ENCODE measurements at regions not wholly inside any gene's neighbourhood (a gene's known extent, or its start where the extent isn't known, plus 50 kb on each side); places are given as distances from the start of the nearest gene placed in this dataset.

DNA sequence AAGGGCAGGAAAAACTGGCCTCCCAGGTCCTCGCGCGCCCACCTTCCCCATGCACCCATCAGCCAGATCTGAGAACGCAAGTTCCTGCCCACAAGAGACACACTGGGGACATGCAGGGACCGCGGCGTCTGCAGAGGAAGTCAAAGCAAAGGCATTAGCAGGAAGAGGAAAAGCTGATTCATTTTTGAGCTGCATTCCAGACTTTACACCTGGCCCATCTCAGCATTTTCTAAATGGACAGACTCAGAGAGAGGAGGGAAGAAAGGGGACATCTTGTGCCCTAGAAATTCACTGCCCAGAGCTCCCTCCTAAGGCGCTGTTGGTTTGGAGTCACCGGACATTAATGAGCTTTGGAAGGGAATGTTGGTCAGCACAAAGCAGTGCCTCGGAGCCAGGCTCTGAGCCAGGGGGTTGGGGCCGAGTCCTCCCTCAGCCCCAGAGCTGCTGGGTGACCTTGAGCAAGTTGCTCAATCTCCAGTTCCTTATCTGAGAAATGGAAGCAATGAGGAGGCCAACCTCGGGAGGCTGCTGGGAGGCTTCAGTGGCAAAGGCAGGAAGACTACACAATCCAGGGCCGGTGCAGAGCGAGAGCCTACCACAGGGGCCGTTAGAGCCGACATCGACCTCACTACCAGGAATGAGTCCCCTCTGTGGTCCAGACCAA, 150.5 kb upstream of the IQSEC1 start:
- DNase-seq: no peak

- no peak for DNase-seq
Observed at GRCh38 chr3:13222891-13223573, 149.8 kb upstream of the IQSEC1 start.

DNA sequence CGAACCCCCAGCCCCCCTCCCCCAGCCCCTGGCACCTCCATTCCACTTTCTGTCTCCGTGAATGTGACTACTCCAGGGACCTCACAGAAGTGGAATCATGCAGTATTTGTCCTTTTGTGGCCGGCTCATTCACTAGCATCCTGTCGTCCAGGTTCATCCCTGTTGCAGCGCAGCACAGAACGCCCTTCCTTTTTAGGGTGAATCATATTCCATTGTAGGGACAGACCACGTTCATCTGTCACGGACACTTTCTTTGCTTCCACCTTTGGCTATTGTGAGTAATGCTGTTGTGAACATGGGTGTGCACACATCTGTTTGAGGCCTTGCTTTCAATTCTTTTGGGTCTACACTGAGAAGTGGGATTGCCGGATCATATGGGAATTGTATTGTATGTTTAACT, 148.9 kb upstream of the IQSEC1 start:
- DNase-seq: no peak

GRCh38 chr3:13221491-13222061, 148.3 kb upstream of the IQSEC1 start:
- DNase-seq: no peak

DNA sequence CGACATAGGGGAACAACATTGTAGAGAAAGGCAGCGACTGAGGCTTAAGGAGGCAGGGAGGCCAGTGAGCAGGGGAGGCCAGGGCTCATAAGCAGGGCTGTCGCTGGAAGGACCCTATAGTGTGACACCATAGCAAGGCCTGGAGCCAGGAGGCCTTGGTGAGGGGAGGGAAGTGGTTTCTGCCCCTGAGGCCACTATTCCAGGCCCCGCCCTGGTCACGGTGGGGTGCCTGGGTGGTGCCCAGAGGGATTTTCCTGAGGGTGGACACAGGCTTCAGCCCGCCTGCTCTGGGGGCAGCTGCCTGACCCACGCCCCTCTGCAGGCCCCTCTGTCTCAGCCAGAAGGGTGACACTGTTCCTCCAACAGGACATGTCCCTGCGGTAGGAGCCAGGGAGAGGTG, 147.8 kb upstream of the IQSEC1 start:
- DNase-seq: no peak

- no peak for DNase-seq
Observed at GRCh38 chr3:13219902-13220296, 146.7 kb upstream of the IQSEC1 start.

DNA sequence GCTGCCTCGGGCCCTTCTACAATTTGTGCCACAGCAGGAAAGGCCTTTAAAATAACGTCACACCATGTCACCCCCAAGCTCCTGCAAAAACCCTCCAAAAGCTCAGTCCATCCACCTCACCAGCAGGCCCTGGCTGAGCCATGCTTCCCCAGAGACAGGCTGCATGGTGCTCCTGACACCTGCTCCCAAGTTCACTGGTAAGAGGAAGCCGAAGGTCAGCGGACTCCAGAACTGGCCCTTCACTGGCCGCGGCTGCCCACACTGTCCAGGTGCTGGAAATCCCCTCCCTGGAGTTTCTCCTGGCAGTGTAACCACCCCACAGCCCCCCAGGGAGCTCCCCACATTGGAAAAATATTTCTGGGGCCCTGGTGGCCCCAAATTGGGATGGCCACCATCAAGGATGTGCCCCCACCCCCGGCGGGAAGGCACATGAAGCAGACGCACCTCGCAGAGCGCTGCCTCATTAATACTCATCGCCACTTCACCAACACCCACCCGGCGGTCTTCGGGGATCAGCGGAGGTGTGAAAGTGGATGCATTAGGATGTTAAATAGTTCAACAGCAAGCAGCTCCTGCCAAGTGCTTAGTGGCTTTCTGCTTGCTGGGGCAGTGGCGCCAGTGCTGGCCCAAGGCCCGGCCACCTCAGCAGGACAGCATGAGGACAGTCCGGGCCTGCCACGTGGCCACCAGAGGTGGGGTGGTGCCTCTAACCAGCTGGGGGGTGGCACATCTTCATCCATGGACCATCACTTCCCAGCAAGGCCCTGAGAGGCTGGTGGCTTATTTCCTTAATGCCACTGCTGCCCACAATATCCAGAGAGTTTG, 146.1 kb upstream of the IQSEC1 start:
- no peak for DNase-seq

GRCh38 chr3:13218541-13218908, 145.3 kb upstream of the IQSEC1 start:
- no peak for DNase-seq

- DNase-seq: no peak
Observed at GRCh38 chr3:13217736-13218540, 144.7 kb upstream of the IQSEC1 start.

- no peak for DNase-seq
Observed at GRCh38 chr3:13217253-13217652, 144.0 kb upstream of the IQSEC1 start.

- DNase-seq: no peak
Observed at GRCh38 chr3:13215940-13216546, 142.8 kb upstream of the IQSEC1 start.

DNA sequence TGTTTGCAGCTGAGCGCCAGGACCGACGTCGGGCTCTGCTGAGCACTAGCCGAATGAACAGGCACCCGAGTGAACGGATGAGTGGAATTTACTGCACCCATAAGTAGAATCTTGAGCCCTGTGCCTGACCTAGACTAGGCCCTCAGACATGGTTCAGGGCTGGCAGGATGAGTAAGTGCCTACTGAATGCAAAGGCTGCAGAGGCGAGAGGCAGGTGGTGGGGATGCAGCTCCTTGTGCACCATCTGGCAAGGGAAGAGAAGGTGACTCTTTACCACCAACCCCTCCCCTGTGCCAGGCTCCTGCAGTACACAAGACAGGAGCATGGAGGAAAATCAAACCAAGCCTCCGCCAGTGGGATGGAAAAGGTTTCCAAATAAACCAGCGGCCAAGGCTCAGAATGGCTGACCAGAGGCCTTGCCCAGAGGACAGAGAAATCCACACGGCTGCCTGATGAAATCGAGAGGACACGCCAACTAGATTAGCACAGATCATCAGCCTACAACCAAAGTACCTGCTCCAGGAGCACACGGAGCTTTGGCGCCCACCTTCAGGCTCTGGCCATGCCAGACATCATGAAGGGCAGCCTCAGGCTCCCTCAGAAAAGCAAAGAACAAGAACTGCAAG, 141.7 kb upstream of the IQSEC1 start:
- DNase-seq: no peak

DNA sequence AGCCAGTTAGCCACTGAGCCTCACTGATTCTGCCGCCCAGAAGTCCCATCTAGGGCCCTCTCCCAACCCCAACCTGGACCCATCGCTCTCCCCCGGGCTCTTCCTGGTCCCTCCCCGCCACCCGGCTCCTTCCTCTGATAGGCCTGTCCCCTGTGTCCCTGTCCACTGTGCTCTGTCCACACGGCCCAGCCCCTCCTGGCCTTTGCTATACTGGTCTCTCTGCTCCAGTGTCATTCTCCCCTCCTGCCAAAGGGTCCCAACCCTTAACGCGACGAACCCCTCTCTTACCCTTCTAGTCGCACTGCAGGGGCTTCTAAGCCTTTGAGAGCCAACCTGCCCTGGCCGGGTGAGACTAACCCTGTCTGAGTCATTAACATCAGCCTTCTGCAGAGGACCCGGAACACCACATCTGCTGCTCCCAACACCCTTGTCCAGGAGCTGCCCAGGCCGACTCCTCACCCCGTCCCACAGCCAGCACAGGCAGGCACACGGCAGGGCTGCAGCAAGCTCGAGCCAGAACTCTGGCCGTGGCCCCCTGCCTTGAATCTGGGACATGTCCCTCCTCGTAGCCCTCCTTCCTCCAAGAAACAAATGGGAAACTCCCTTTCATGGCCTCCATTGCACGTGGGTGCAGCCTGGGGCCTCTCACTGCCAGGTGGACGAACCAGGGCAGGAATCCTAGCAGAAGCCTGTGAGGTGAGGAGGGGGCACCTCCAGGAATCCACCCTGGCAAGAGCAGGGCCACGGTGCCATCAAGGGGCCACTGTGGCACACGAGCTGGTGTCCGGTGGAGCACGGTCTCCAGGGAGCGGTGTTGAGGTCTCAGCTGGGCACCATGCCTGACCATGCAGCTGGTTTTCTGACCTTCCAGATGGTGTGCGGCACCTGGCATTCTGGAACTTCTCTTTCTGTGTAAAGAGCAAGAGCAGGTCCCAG, 140.9 kb upstream of the IQSEC1 start:
- DNase-seq: no peak

GRCh38 chr3:13213490-13213889, 140.3 kb upstream of the IQSEC1 start:
- DNase-seq: no peak

GRCh38 chr3:13211605-13212210, 138.5 kb upstream of the IQSEC1 start:
- DNase-seq: no peak

- no peak for DNase-seq
Observed at GRCh38 chr3:13210221-13210975, 137.2 kb upstream of the IQSEC1 start.

- DNase-seq: no peak
Observed at GRCh38 chr3:13209634-13209997, 136.4 kb upstream of the IQSEC1 start.

GRCh38 chr3:13208706-13209633, 135.7 kb upstream of the IQSEC1 start:
- DNase-seq: no peak
